Activated T-helper 2 cell treated with anti-CD3 and anti-CD28 coated beads, Interferon-gamma antibody, Interleukin-2, Interleukin-4, amounts not matched to agents 10 μg/mL and 5 μg/mL and 100 μg/mL, durations not matched to agents 14 hours and 24 hours and 36 hours (primary cell): ENCODE measurements at regions not wholly inside any gene's neighbourhood (a gene's known extent, or its start where the extent isn't known, plus 50 kb on each side); places are given as distances from the start of the nearest gene placed in this dataset.

Source experiments
- DNase-seq: peaks from one replicate; pipeline ENCODE4 v3.0.0; 2021; ENCODE audit warnings: low spot score
- H3K27ac Mint-ChIP-seq: one replicate; pipeline ENCODE4 v1.8.0; 2021; ENCODE audit warnings: mixed read lengths
- H3K27me3 Mint-ChIP-seq: one replicate; pipeline ENCODE4 v1.8.0; 2021; ENCODE audit warnings: low read depth, mixed read lengths
- H3K36me3 Mint-ChIP-seq: one replicate; pipeline ENCODE4 v1.8.0; 2021; ENCODE audit warnings: low read depth, mixed read lengths
- H3K4me1 Mint-ChIP-seq: one replicate; pipeline ENCODE4 v1.8.0; 2021; ENCODE audit warnings: low read depth, mixed read lengths
- H3K4me3 Mint-ChIP-seq: one replicate; pipeline ENCODE4 v1.8.0; 2021; ENCODE audit warnings: low read depth, mild to moderate bottlenecking, moderate library complexity, mixed read lengths
- H3K9me3 Mint-ChIP-seq: one replicate; pipeline ENCODE4 v1.8.0; 2021; ENCODE audit warnings: mixed read lengths
- intact Hi-C: fragments of 100-400 bp; cut with micrococcal nuclease; formaldehyde crosslinking; loops from one replicate; pipeline ENCODE4 v1.15.1; 2023

DNA sequence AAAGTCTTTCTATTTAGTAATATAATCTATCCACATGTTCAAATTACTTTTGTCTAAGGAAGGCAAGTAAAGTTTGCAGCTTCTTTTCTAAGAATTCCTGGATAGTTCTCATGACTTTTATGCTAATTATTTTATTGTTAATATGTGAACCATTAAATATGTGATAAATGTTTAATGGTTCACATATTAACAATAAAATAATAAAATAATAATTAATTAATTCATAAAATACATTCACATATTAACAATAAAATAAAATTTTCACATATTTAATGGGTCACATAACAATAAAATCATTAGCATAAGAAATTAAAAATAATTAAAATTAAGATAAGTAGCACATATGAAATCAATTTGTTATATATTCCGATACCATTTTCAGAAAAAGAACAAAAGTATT, 1352.4 kb downstream of the ARAP2 start:
- Mint-ChIP-seq H3K27ac (no peak overlapping the region), H3K36me3 (no peaks in the 10 kb centered on the region), H3K4me1 (no peaks in the 10 kb centered on the region), H3K9me3 (peaks cover 14% of the 10 kb centered on the region), H3K27me3 (no peaks in the 10 kb centered on the region), H3K4me3 (no peak overlapping the region)
- intact Hi-C loops: no loop called here
- no peak for DNase-seq

GRCh38 chr4:34893382-34893781, 1350.9 kb downstream of the ARAP2 start:
- no peak overlapping the region for H3K27ac Mint-ChIP-seq
- no peaks in the 10 kb centered on the region for H3K36me3 Mint-ChIP-seq
- H3K9me3 Mint-ChIP-seq: peaks cover 20% of the 10 kb centered on the region
- intact Hi-C loops: no loop called here
- no peak overlapping the region for H3K4me3 Mint-ChIP-seq
- DNase-seq: no peak
- no peaks in the 10 kb centered on the region for H3K4me1 Mint-ChIP-seq
- H3K27me3 Mint-ChIP-seq: no peaks in the 10 kb centered on the region

DNA sequence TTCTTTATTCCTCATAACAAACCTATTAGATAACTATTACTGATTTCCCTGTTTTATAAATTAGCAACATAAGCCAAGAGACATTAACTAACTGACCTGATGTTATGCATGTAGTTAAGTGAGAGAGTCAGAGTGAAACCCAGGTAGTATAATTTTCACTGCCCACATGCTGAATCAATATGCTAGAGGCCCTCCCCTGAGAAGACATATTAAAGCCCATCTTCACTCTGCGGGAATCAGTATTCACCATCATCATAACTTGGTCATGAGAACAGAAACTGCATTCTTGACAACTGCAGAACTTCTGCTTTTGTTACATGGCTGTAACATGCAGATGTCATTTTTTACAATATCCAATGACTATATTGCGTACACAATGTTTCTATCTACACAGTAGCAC, 1324.3 kb downstream of the ARAP2 start:
- no peak overlapping the region for H3K27ac Mint-ChIP-seq
- H3K4me3 Mint-ChIP-seq: no peak overlapping the region
- no peak for DNase-seq
- no peaks in the 10 kb centered on the region for H3K27me3 Mint-ChIP-seq
- H3K4me1 Mint-ChIP-seq: no peaks in the 10 kb centered on the region
- peaks cover 10% of the 10 kb centered on the region for H3K9me3 Mint-ChIP-seq
- H3K36me3 Mint-ChIP-seq: no peaks in the 10 kb centered on the region
- intact Hi-C loops: no loop called here

DNA sequence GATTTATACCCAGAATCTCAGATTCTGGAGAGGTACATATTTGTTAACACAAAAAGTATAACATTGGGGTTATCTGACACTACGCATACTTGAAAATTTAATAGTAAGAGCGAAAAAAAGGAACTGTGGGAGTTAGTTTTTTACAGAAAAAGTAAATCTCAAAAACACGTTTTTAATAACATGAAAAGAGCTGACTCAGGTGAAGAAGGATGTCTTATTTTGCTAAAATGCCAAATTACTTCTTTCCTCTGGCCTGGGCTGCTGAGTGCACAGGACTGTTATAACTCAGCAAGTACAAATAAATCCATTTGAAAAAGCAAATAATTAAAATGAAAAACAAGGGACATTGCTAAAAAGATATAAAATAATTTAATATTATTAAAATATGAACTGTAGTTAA, 1322.9 kb downstream of the ARAP2 start:
- no peaks in the 10 kb centered on the region for H3K4me1 Mint-ChIP-seq
- DNase-seq: no peak
- no peak overlapping the region for H3K4me3 Mint-ChIP-seq
- no peaks in the 10 kb centered on the region for H3K27me3 Mint-ChIP-seq
- H3K27ac Mint-ChIP-seq: no peak overlapping the region
- peaks cover 11% of the 10 kb centered on the region for H3K9me3 Mint-ChIP-seq
- intact Hi-C loops: no loop called here
- no peaks in the 10 kb centered on the region for H3K36me3 Mint-ChIP-seq

GRCh38 chr4:34922325-34922724, 1322.0 kb downstream of the ARAP2 start:
- Mint-ChIP-seq H3K4me1 (no peaks in the 10 kb centered on the region), H3K27ac (no peak overlapping the region), H3K4me3 (no peak overlapping the region), H3K9me3 (peaks cover 15% of the 10 kb centered on the region), H3K36me3 (no peaks in the 10 kb centered on the region), H3K27me3 (no peaks in the 10 kb centered on the region)
- intact Hi-C loops: no loop called here
- DNase-seq: no peak

GRCh38 chr4:34932591-34932990, 1311.7 kb downstream of the ARAP2 start:
- no peaks in the 10 kb centered on the region for H3K27me3 Mint-ChIP-seq
- H3K36me3 Mint-ChIP-seq: no peaks in the 10 kb centered on the region
- intact Hi-C loops: no loop called here
- H3K4me3 Mint-ChIP-seq: no peak overlapping the region
- DNase-seq: no peak
- H3K4me1 Mint-ChIP-seq: no peaks in the 10 kb centered on the region
- no peak overlapping the region for H3K27ac Mint-ChIP-seq
- H3K9me3 Mint-ChIP-seq: peaks cover 17% of the 10 kb centered on the region

DNA sequence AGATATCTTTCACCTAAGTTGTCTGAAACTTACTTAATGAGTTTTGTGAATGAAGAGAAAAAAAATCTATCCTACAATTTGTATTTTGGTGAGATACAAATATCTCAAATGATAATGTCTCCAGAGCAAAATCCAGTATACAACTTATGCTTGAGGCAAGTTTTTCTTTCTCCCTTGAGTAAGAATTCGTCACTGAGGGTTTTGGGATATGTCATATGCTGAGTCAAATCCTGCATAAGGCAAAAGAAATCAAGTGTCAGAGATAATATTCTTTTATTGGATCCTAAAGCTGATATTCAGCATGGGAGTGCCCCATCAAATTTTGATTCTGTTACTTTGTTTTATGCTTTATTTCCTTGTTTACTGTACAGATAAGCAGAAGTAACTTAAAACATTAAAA, 1308.6 kb downstream of the ARAP2 start:
- no peak for DNase-seq
- Mint-ChIP-seq H3K9me3 (peaks cover 16% of the 10 kb centered on the region), H3K4me3 (no peak overlapping the region), H3K4me1 (no peaks in the 10 kb centered on the region), H3K27ac (no peak overlapping the region), H3K27me3 (no peaks in the 10 kb centered on the region), H3K36me3 (no peaks in the 10 kb centered on the region)
- intact Hi-C loops: no loop called here

GRCh38 chr4:34939073-34939472, 1305.2 kb downstream of the ARAP2 start:
- peaks cover 17% of the 10 kb centered on the region for H3K9me3 Mint-ChIP-seq
- H3K4me1 Mint-ChIP-seq: no peaks in the 10 kb centered on the region
- H3K27me3 Mint-ChIP-seq: no peaks in the 10 kb centered on the region
- no peak for DNase-seq
- no peak overlapping the region for H3K4me3 Mint-ChIP-seq
- H3K36me3 Mint-ChIP-seq: no peaks in the 10 kb centered on the region
- intact Hi-C loops: no loop called here
- no peak overlapping the region for H3K27ac Mint-ChIP-seq

DNA sequence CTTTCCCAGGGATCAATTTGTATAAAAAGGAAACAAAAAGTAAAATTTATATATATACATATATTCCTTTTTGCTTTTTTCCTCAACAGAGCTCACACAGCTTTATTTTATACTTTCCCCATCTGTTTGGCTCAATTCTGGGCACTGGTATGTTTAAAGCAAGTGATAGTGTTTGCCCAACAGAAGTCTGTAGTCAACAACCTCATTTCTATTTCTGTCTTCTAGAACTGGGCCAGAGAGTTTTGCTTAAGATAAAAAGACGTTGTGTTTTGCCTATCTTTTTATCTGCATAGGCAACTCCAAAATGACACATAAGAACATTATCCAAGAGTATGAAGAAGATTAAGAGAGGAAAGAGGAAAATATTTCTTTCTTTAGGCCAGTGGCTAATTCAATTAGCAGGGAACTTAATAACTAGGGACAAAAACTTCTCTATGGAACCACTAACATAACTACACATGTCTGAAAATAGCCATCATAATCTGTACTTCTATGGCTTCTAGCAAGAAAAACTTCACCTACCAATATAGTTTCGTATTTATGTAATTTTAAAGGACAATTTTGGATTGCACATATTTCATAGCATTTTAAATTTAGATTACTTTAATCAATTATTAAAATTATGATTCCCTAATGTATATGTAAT, 1300.5 kb downstream of the ARAP2 start:
- no peak for DNase-seq
- Mint-ChIP-seq H3K27me3 (no peaks in the 10 kb centered on the region), H3K4me1 (no peaks in the 10 kb centered on the region), H3K4me3 (no peak overlapping the region), H3K9me3 (peaks cover 35% of the 10 kb centered on the region), H3K36me3 (no peaks in the 10 kb centered on the region), H3K27ac (no peak overlapping the region)
- intact Hi-C loops: no loop called here

DNA sequence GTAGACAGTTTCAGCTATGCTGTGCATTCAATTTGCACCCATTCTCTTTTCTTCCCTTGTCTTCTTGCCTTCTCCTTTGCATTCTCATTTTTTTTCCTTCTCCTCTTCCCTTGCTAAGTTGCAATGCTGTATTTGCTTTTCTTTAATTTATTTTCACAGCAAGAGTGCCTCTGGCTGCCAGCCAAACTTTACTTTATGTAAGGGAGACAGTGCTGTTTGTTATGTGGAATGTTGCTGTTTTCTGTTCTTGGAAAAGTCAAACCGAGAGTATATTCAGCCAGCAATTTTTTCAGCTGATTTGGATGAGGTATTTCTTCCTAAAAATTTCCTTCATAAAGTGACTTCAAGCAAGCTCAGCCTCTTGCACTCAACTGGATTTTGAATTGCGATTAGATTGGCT, 1293.4 kb downstream of the ARAP2 start:
- Mint-ChIP-seq H3K27ac (no peak overlapping the region), H3K27me3 (no peaks in the 10 kb centered on the region), H3K4me1 (no peaks in the 10 kb centered on the region), H3K36me3 (no peaks in the 10 kb centered on the region), H3K9me3 (peaks cover 17% of the 10 kb centered on the region), H3K4me3 (no peak overlapping the region)
- no peak for DNase-seq
- intact Hi-C loops: no loop called here

DNA sequence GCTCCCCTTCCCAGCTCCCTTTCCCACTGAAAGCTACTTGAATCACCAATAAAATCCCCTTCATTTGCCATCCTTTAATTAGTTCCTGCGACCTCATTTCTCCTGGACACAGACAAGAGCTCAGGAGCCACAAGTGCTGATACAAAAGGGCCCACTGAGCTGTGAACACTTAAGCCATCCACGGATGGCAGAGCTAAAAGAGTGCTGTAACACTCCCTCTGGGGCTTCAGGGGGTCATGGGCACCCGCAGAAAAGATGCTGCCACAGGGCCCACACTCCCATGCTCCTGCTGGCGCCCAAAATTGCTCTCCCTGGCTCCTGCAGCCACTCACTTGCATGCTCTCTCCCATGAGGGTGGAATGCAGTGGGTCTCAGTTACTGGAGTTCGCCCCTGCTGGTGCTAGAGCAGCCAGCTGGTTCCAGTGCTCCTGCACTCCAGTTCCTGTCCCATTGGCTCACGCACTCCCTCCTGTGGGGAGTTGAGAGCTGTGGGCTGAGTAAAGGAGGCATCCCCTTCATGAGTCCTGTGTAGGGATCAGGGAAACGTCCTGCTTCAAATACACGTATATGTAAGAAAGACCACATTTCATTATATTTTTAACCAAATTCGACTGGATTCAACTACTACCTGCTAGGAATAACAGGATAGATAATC, 1291.0 kb downstream of the ARAP2 start:
- Mint-ChIP-seq H3K9me3 (peaks cover 14% of the 10 kb centered on the region), H3K27ac (no peak overlapping the region), H3K4me1 (no peaks in the 10 kb centered on the region)

DNA sequence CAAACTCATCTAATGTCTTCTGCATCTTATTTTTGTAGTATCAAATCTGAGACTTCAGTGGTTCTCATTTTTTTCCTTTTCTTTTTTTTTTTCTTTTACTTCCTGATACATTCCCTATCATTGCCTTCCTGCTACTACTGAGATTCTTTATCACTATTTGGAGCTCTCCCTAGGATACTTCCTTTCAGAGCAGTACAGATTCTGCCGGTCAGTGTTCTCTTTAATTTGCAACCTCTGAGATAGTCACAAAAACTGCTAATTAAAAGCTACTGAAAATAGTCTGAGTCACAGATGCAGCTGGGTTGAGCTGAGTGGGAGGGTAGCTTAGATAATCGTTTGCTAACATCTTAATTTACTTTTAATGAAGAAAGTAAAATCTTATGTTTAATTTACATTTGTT, 1279.7 kb downstream of the ARAP2 start:
- DNase-seq: no peak
- Mint-ChIP-seq H3K4me1 (no peaks in the 10 kb centered on the region), H3K4me3 (no peak overlapping the region), H3K9me3 (peaks cover 6% of the 10 kb centered on the region), H3K27me3 (no peaks in the 10 kb centered on the region), H3K36me3 (no peaks in the 10 kb centered on the region), H3K27ac (no peak overlapping the region)
- intact Hi-C loops: no loop called here

More for the DNA sequence above, 1291.0 kb downstream of the ARAP2 start:
- Mint-ChIP-seq H3K27me3 (no peaks in the 10 kb centered on the region), H3K4me3 (no peak overlapping the region), H3K36me3 (no peaks in the 10 kb centered on the region)
- no peak for DNase-seq
- intact Hi-C loops: no loop called here

- Mint-ChIP-seq H3K4me3 (no peak overlapping the region), H3K36me3 (no peaks in the 10 kb centered on the region), H3K4me1 (no peaks in the 10 kb centered on the region), H3K27me3 (no peaks in the 10 kb centered on the region), H3K27ac (no peak overlapping the region), H3K9me3 (peaks cover 4% of the 10 kb centered on the region)
- intact Hi-C loops: no loop called here
- no peak for DNase-seq
Measured at GRCh38 chr4:34972189-34972588, 1272.1 kb downstream of the ARAP2 start.
